ENCODE measurements at regions not wholly inside any gene's neighbourhood (a gene's known extent, or its start where the extent isn't known, plus 50 kb on each side); places are given as distances from the start of the nearest gene placed in this dataset.
"Not testable (repeated sequence)": the region's sequence is repeated elsewhere in the genome, so short reads cannot be mapped to it uniquely, and the experiment has no call there.

DNA sequence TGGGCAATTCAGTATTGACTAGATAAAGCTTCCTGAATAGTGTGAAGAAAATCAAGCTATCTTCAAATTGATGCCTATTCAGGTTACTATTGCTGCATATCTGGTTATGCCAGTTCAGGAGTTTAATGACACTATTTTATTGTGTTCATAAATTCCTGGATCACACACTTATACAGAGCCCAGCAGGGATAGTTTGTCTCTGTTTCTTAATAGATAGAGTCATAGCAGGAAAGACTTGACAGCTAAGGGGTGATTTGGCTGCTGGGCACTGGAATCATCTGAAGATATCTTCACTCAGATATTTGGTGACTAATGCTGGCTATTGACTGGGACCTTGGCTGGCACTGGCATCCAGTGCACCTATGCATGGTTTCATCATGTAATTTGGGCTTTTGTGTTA is 187.8 kb downstream of the PYDC2 start:
- Histone ChIP-seq H3K4me3 (ENCODE audit: low read depth in 2 of 2, low read length in 2 of 2) (no peak overlapping the region), H3K4me1 (ENCODE audit: control insufficient read depth, insufficient read depth, low read length) (no peaks in the 10 kb centered on the region), H3K27ac (ENCODE audit: low read length) (no peak overlapping the region), H3K27me3 (ENCODE audit: control insufficient read depth, insufficient read depth, low read length) (no peaks in the 10 kb centered on the region), H3K9me3 (ENCODE audit: control insufficient read depth, insufficient read depth, low read depth, low read length) (no peaks in the 10 kb centered on the region; the same call in 1 of the 2 replicates), H3K36me3 (ENCODE audit: control insufficient read depth, insufficient read depth, low read length) (no peaks in the 10 kb centered on the region)
- ChIA-PET CTCF (no interaction called here), POLR2A (no interaction called here)
- no TSS peak for BruUV-seq (replicated peaks)
- no peak for ATAC-seq
- intact Hi-C loops (cut with micrococcal nuclease; ENCODE audit: unreplicated experiment) (no loop called here), in situ Hi-C loops (cut with HindIII; ENCODE audit: low pct_unique_long_range_greater_than_20kb, low sequenced_read_pairs) (no loop called here)
- TF ChIP-seq SIN3A (IDR thresholded peaks at IDR 0.05; ENCODE audit: borderline replicate concordance, insufficient read depth, low read depth, low read length) (no peak), TCF7L2 (IDR thresholded peaks at IDR 0.05; ENCODE audit: low read depth, low read length) (no peak), POLR2AphosphoS5 (IDR thresholded peaks at IDR 0.05; ENCODE audit: low read depth, low read length) (no peak)
- TF ChIP-seq, protein P1, sequence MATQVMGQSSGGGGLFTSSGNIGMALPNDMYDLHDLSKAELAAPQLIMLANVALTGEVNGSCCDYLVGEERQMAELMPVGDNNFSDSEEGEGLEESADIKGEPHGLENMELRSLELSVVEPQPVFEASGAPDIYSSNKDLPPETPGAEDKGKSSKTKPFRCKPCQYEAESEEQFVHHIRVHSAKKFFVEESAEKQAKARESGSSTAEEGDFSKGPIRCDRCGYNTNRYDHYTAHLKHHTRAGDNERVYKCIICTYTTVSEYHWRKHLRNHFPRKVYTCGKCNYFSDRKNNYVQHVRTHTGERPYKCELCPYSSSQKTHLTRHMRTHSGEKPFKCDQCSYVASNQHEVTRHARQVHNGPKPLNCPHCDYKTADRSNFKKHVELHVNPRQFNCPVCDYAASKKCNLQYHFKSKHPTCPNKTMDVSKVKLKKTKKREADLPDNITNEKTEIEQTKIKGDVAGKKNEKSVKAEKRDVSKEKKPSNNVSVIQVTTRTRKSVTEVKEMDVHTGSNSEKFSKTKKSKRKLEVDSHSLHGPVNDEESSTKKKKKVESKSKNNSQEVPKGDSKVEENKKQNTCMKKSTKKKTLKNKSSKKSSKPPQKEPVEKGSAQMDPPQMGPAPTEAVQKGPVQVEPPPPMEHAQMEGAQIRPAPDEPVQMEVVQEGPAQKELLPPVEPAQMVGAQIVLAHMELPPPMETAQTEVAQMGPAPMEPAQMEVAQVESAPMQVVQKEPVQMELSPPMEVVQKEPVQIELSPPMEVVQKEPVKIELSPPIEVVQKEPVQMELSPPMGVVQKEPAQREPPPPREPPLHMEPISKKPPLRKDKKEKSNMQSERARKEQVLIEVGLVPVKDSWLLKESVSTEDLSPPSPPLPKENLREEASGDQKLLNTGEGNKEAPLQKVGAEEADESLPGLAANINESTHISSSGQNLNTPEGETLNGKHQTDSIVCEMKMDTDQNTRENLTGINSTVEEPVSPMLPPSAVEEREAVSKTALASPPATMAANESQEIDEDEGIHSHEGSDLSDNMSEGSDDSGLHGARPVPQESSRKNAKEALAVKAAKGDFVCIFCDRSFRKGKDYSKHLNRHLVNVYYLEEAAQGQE (IDR thresholded peaks at IDR 0.05; ENCODE audit: insufficient read depth in 1 of 2, low read depth in 2 of 2, low read length in 1 of 2): no peak
- TF ChIP-seq, protein P2, sequence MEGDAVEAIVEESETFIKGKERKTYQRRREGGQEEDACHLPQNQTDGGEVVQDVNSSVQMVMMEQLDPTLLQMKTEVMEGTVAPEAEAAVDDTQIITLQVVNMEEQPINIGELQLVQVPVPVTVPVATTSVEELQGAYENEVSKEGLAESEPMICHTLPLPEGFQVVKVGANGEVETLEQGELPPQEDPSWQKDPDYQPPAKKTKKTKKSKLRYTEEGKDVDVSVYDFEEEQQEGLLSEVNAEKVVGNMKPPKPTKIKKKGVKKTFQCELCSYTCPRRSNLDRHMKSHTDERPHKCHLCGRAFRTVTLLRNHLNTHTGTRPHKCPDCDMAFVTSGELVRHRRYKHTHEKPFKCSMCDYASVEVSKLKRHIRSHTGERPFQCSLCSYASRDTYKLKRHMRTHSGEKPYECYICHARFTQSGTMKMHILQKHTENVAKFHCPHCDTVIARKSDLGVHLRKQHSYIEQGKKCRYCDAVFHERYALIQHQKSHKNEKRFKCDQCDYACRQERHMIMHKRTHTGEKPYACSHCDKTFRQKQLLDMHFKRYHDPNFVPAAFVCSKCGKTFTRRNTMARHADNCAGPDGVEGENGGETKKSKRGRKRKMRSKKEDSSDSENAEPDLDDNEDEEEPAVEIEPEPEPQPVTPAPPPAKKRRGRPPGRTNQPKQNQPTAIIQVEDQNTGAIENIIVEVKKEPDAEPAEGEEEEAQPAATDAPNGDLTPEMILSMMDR (IDR thresholded peaks at IDR 0.05): no peak
- no peak for DNase-seq (ENCODE audit: low read depth, low spot score)

DNA sequence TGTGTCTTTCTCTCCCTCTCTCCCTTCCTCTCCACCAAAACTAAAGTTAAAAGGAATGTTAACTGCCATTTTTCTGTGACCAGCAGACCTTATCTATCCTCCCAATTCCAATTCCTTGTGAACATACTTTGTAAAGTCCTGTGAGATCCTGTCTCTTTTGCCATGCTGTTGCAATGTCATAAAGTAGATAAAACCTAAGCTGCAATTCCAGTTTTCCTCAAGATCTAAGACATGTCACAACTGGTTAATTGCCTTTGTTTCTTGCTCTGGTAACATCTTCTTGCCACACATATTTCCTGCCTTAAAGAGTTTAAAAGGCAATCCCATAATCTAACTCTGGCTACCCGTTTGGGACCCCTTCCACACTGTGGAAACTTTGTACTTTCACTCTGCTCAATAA is 188.7 kb downstream of the PYDC2 start:
- CTCF ChIA-PET: no interaction called here
- H3K27me3 ChIP-seq (ENCODE audit: control insufficient read depth, insufficient read depth, low read length): no peaks in the 10 kb centered on the region
- no peak overlapping the region for H3K27ac ChIP-seq (ENCODE audit: low read length)
- H3K9me3 ChIP-seq (ENCODE audit: control insufficient read depth, insufficient read depth, low read depth, low read length): peaks cover 6% of the 10 kb centered on the region; the same call in 1 of the 2 replicates
- TF ChIP-seq SIN3A (IDR thresholded peaks at IDR 0.05; ENCODE audit: borderline replicate concordance, insufficient read depth, low read depth, low read length): no peak
- TF ChIP-seq POLR2AphosphoS5 (IDR thresholded peaks at IDR 0.05; ENCODE audit: low read depth, low read length): no peak
- no peak for TF ChIP-seq TCF7L2 (IDR thresholded peaks at IDR 0.05; ENCODE audit: low read depth, low read length)
- TF ChIP-seq, protein P1 (IDR thresholded peaks at IDR 0.05; ENCODE audit: insufficient read depth in 1 of 2, low read depth in 2 of 2, low read length in 1 of 2): no peak
- TF ChIP-seq, protein P2 (IDR thresholded peaks at IDR 0.05): no peak
- no TSS peak for BruUV-seq (replicated peaks)
- in situ Hi-C loops (cut with HindIII; ENCODE audit: low pct_unique_long_range_greater_than_20kb, low sequenced_read_pairs): no loop called here
- ATAC-seq (no peak), DNase-seq (ENCODE audit: low read depth, low spot score) (no peak)
- POLR2A ChIA-PET: no interaction called here
- H3K36me3 ChIP-seq (ENCODE audit: control insufficient read depth, insufficient read depth, low read length): no peaks in the 10 kb centered on the region
- intact Hi-C loops (cut with micrococcal nuclease; ENCODE audit: unreplicated experiment): no loop called here
- no peaks in the 10 kb centered on the region for H3K4me1 ChIP-seq (ENCODE audit: control insufficient read depth, insufficient read depth, low read length)
- no peak overlapping the region for H3K4me3 ChIP-seq (ENCODE audit: low read depth in 2 of 2, low read length in 2 of 2)

DNA sequence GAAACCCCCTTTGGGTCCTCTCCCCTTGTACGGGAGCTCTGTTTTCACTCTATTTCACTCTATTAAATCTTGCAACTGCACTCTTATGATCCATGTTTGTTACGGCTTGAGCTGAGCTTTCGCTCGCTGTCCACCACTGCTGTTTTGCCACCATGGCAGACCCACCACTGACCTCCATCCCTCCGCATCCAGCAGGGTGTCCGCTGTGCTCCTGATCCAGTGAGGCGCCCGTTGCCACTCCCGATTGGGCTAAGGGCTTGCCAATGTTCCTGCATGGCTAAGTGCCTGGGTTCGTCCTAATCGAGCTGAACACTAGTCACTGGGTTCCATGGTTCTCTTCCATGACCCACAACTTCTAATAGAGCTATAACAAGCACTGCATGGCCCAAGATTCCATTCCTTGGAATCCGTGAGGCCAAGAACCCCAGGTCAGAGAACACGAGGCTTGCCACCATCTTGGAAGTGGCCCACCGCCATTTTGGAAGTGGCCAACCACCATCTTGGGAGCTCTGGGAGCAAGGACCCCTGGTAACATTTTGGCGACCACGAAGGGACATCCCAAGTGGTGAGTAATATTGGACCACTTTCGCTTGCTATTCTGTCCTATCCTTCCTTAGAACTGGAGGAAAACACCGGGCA is 197.9 kb downstream of the PYDC2 start:
- POLR2A ChIA-PET; H3K4me1 ChIP-seq (ENCODE audit: control insufficient read depth, insufficient read depth, low read length); H3K4me3 ChIP-seq (ENCODE audit: low read depth in 2 of 2, low read length in 2 of 2); in situ Hi-C loops (cut with HindIII; ENCODE audit: low pct_unique_long_range_greater_than_20kb, low sequenced_read_pairs); ATAC-seq; H3K27ac ChIP-seq (ENCODE audit: low read length); BruUV-seq (replicated peaks); H3K9me3 ChIP-seq (ENCODE audit: control insufficient read depth, insufficient read depth, low read depth, low read length); DNase-seq (ENCODE audit: low read depth, low spot score); CTCF ChIA-PET; H3K27me3 ChIP-seq (ENCODE audit: control insufficient read depth, insufficient read depth, low read length); intact Hi-C loops (cut with micrococcal nuclease; ENCODE audit: unreplicated experiment); H3K36me3 ChIP-seq (ENCODE audit: control insufficient read depth, insufficient read depth, low read length): not testable (repeated sequence)

All from Panc1 (cell line).